DND-41 (cell line): ENCODE measurements at regions not wholly inside any gene's neighbourhood (a gene's known extent, or its start where the extent isn't known, plus 50 kb on each side); places are given as distances from the start of the nearest gene placed in this dataset.

Experiments used
- EZH2 ChIP-seq: IDR thresholded peaks from 3 replicates; pipeline ENCODE4 v1.6.1; 2012; ENCODE audit warnings: borderline replicate concordance, low read depth, mild to moderate bottlenecking, moderate library complexity, low read length, inconsistent platforms; ENCODE audit not compliant: severe bottlenecking
- TF ChIP-seq, protein P1 (sequence below): IDR thresholded peaks from 2 replicates; pipeline ENCODE4 v1.5.1; 2012; ENCODE audit warnings: borderline replicate concordance, low read length, moderate library complexity, mild to moderate bottlenecking; ENCODE audit not compliant: poor library complexity, severe bottlenecking; ENCODE audit errors: extremely low read depth

DNA sequence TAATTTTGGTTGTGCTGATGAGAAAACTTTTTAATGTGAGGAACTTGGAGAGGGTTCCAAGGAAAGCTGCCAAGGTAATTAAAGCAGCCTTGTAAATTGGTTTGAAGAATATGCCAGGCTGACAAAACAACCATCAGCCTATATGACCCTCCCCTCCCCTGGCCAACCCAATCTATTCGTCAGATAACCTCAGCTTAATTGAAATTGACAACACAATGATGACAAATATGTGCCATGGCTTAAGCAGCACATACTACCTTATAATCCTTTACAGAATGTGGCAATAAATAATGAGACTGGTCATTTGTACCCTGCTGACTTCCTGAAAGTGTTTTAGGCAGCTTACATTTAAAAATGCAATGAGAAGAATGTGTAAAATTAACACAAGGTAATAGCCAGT is 118.2 kb downstream of the EFHB start:
- no peak for TF ChIP-seq EZH2
- TF ChIP-seq, protein P1, sequence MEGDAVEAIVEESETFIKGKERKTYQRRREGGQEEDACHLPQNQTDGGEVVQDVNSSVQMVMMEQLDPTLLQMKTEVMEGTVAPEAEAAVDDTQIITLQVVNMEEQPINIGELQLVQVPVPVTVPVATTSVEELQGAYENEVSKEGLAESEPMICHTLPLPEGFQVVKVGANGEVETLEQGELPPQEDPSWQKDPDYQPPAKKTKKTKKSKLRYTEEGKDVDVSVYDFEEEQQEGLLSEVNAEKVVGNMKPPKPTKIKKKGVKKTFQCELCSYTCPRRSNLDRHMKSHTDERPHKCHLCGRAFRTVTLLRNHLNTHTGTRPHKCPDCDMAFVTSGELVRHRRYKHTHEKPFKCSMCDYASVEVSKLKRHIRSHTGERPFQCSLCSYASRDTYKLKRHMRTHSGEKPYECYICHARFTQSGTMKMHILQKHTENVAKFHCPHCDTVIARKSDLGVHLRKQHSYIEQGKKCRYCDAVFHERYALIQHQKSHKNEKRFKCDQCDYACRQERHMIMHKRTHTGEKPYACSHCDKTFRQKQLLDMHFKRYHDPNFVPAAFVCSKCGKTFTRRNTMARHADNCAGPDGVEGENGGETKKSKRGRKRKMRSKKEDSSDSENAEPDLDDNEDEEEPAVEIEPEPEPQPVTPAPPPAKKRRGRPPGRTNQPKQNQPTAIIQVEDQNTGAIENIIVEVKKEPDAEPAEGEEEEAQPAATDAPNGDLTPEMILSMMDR, result no peak
